Kidney (tissue), 13 donors: ENCODE measurements at regions not wholly inside any gene's neighbourhood (a gene's known extent, or its start where the extent isn't known, plus 50 kb on each side); places are given as distances from the start of the nearest gene placed in this dataset.
"Not testable (repeated sequence)": the region's sequence is repeated elsewhere in the genome, so short reads cannot be mapped to it uniquely, and the experiment has no call there.

ENCODE experiments used
- DNase-seq, 5 donors: peaks; one replicate each; pipeline ENCODE4 v3.0.0-alpha.2; 2013 to 2020
- FAIRE-seq: peaks from 2 replicates; lab custom pipeline; 2012; peaks lifted over from hg19 to GRCh38; lab: Jason Lieb, UNC
- H3K27ac ChIP-seq, 2 donors: one replicate each; pipeline ENCODE4 v1.7.0; 2013; ENCODE audit warnings: low read depth in 2 of 2, low read length in 2 of 2, inconsistent platforms in 1 of 2
- H3K27me3 ChIP-seq: one replicate; pipeline ENCODE4 v1.7.1; 2013; ENCODE audit warnings: low read length, inconsistent platforms; ENCODE audit not compliant: control insufficient read depth, insufficient read depth
- H3K36me3 ChIP-seq, 3 donors: one replicate each; pipeline versions ENCODE4 v1.7.0 to v1.7.1; 2013; ENCODE audit warnings: low read length in 3 of 3, control low read depth in 1 of 3, inconsistent platforms in 1 of 3; ENCODE audit not compliant: insufficient read depth in 3 of 3, control insufficient read depth in 2 of 3
- H3K4me1 ChIP-seq, 3 donors: one replicate each; pipeline versions ENCODE4 v1.7.0 to v1.7.1; 2013; ENCODE audit warnings: low read length in 3 of 3, inconsistent platforms in 1 of 3, low read depth in 1 of 3; ENCODE audit not compliant: control insufficient read depth in 2 of 3, insufficient read depth in 2 of 3
- H3K4me3 ChIP-seq, 3 donors: one replicate each; pipeline versions ENCODE4 v1.7.0 to v1.8.1; 2013; ENCODE audit warnings: low read length in 3 of 3, control low read depth in 1 of 3, inconsistent platforms in 1 of 3
- H3K9ac ChIP-seq, 3 donors: one replicate each; pipeline versions ENCODE4 v1.7.0 to v1.7.1; 2013; ENCODE audit warnings: low read length in 3 of 3, control low read depth in 1 of 3, inconsistent platforms in 1 of 3
- H3K9me3 ChIP-seq, 3 donors: one replicate each; pipeline versions ENCODE4 v1.7.0 to v1.7.1; 2013; ENCODE audit warnings: low read length in 3 of 3, control low read depth in 1 of 3, inconsistent platforms in 1 of 3; ENCODE audit not compliant: control insufficient read depth in 2 of 3, insufficient read depth in 1 of 3
- intact Hi-C: fragments of 100-400 bp; cut with DNase I; formaldehyde crosslinking; loops from one replicate; pipeline ENCODE4 v1.11.1; 2022
- TF ChIP-seq, protein P1 (sequence below): IDR thresholded peaks from 3 replicates; pipeline ENCODE4 v1.5.1; 2012; ENCODE audit warnings: mild to moderate bottlenecking, moderate library complexity, borderline replicate concordance; ENCODE audit not compliant: insufficient read depth; ENCODE audit errors: extremely low read depth
- donor health status: control.
- donor health status: control.
- donor health status: control.
- donor health status: control.
- donor health status: control.
- donor health status: DM: yes; HTN: yes; CAD: no.
- donor health status: Normal renal cell carcinoma (clear cell type).

GRCh38 chr1:30562559-30562958 lies 160.8 kb downstream of the MATN1 start:
- no peak for FAIRE-seq
- TF ChIP-seq, protein P1, sequence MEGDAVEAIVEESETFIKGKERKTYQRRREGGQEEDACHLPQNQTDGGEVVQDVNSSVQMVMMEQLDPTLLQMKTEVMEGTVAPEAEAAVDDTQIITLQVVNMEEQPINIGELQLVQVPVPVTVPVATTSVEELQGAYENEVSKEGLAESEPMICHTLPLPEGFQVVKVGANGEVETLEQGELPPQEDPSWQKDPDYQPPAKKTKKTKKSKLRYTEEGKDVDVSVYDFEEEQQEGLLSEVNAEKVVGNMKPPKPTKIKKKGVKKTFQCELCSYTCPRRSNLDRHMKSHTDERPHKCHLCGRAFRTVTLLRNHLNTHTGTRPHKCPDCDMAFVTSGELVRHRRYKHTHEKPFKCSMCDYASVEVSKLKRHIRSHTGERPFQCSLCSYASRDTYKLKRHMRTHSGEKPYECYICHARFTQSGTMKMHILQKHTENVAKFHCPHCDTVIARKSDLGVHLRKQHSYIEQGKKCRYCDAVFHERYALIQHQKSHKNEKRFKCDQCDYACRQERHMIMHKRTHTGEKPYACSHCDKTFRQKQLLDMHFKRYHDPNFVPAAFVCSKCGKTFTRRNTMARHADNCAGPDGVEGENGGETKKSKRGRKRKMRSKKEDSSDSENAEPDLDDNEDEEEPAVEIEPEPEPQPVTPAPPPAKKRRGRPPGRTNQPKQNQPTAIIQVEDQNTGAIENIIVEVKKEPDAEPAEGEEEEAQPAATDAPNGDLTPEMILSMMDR, result no peak

DNA sequence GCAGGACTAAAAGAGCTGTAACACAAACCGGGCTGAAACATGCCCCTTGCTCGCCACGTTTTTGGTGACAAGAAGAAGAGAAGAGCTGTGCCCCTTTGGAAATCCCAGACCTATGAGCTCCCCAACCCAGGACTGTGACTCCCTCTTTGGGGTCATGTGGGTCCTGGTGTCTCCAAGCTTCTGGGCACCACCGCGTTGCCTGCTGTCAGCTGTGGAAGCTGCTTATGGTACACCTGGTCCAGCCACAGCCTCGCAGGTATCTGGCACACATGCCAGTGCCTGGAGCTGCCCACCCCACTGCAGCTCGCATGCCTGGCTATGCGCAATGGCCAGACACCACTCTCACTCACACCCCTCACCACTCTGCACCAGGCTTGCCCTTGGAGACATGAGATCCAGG lies 171.8 kb downstream of the MATN1 start:
- Histone ChIP-seq H3K4me3 (no peak overlapping the region), H3K9me3 (no peaks in the 10 kb centered on the region), H3K9ac (no peak overlapping the region), H3K4me1 (no peaks in the 10 kb centered on the region), H3K27ac (no peak overlapping the region), H3K36me3 (no peaks in the 10 kb centered on the region), H3K27me3 (no peaks in the 10 kb centered on the region)
- FAIRE-seq (no peak), DNase-seq (no peak)
- TF ChIP-seq, protein P1, result no peak
- intact Hi-C loops, result no loop called here

More at GRCh38 chr1:30562559-30562958, 160.8 kb downstream of the MATN1 start:
- no peaks in the 10 kb centered on the region for H3K4me1 ChIP-seq
- no peak overlapping the region for H3K27ac ChIP-seq
- no peak overlapping the region for H3K9ac ChIP-seq
- DNase-seq, result no peak
- intact Hi-C loops, result no loop called here
- no peaks in the 10 kb centered on the region for H3K36me3 ChIP-seq
- no peaks in the 10 kb centered on the region for H3K27me3 ChIP-seq
- no peak overlapping the region for H3K4me3 ChIP-seq
- H3K9me3 ChIP-seq, result peaks cover 0 to 24% (median 5%) of the 10 kb centered on the region in 3 donors

- TF ChIP-seq, protein P1, result no peak
- Histone ChIP-seq H3K9me3 (no peaks in the 10 kb centered on the region), H3K4me3 (no peak overlapping the region), H3K9ac (no peak overlapping the region), H3K4me1 (no peaks in the 10 kb centered on the region), H3K27ac (no peak overlapping the region), H3K36me3 (no peaks in the 10 kb centered on the region), H3K27me3 (no peaks in the 10 kb centered on the region)
- FAIRE-seq (no peak), DNase-seq (no peak)
- intact Hi-C loops, result no loop called here
These were observed 172.8 kb downstream of the MATN1 start for GRCh38 chr1:30550365-30551220.

- H3K4me1 ChIP-seq, intact Hi-C loops, H3K27ac ChIP-seq, H3K4me3 ChIP-seq, DNase-seq, H3K36me3 ChIP-seq, H3K27me3 ChIP-seq, FAIRE-seq, H3K9ac ChIP-seq, H3K9me3 ChIP-seq: not testable (repeated sequence)
These were observed 173.5 kb downstream of the MATN1 start for GRCh38 chr1:30549872-30550271.
